ENCODE measurements at regions not wholly inside any gene's neighbourhood (a gene's known extent, or its start where the extent isn't known, plus 50 kb on each side); places are given as distances from the start of the nearest gene placed in this dataset.

GRCh38 chr1:235011599-235012435 is 116.8 kb downstream of the TOMM20 start:
- DNase-seq (ENCODE audit: low spot score), result no peak

GRCh38 chr1:235011064-235011598 is 117.5 kb downstream of the TOMM20 start:
- DNase-seq (ENCODE audit: low spot score), result no peak

GRCh38 chr1:235009561-235010306 is 118.9 kb downstream of the TOMM20 start:
- no peak for DNase-seq (ENCODE audit: low spot score)

- no peak for DNase-seq (ENCODE audit: low spot score)
Observed at GRCh38 chr1:235009074-235009473, 119.6 kb downstream of the TOMM20 start.

- no peak for DNase-seq (ENCODE audit: low spot score)
Observed at GRCh38 chr1:235008239-235008638, 120.4 kb downstream of the TOMM20 start.

GRCh38 chr1:235006816-235007215 is 121.8 kb downstream of the TOMM20 start:
- no peak for DNase-seq (ENCODE audit: low spot score)

GRCh38 chr1:235006132-235006721 is 122.4 kb downstream of the TOMM20 start:
- DNase-seq (ENCODE audit: low spot score), result no peak

- DNase-seq (ENCODE audit: low spot score), result no peak
Observed at GRCh38 chr1:235004840-235005391, 123.7 kb downstream of the TOMM20 start.

- DNase-seq (ENCODE audit: low spot score), result peak; percentile 74
Observed at GRCh38 chr1:235004276-235004675, 124.4 kb downstream of the TOMM20 start.

GRCh38 chr1:235002706-235003300 is 125.8 kb downstream of the TOMM20 start:
- DNase-seq (ENCODE audit: low spot score), result no peak

GRCh38 chr1:234999513-234999940 is 129.1 kb downstream of the TOMM20 start:
- DNase-seq (ENCODE audit: low spot score), result no peak

- no peak for DNase-seq (ENCODE audit: low spot score)
Observed at GRCh38 chr1:234997896-234998741, 130.5 kb downstream of the TOMM20 start.

- DNase-seq (ENCODE audit: low spot score), result no peak
Observed at GRCh38 chr1:234997201-234997895, 131.3 kb downstream of the TOMM20 start.

GRCh38 chr1:234996245-234996757 is 132.3 kb downstream of the TOMM20 start:
- no peak for DNase-seq (ENCODE audit: low spot score)

GRCh38 chr1:234994436-234995295 is 134.0 kb downstream of the TOMM20 start:
- no peak for DNase-seq (ENCODE audit: low spot score)

- no peak for DNase-seq (ENCODE audit: low spot score)
Observed at GRCh38 chr1:234992065-234992464, 136.6 kb downstream of the TOMM20 start.

GRCh38 chr1:234990874-234991801 is 137.5 kb downstream of the TOMM20 start:
- peak; percentile 12 for DNase-seq (ENCODE audit: low spot score)

- no peak for DNase-seq (ENCODE audit: low spot score)
Observed at GRCh38 chr1:234990328-234990675, 138.3 kb downstream of the TOMM20 start.

Measured in D341Med (cell line).